GM21447 (cell line): ENCODE measurements at regions not wholly inside any gene's neighbourhood (a gene's known extent, or its start where the extent isn't known, plus 50 kb on each side); places are given as distances from the start of the nearest gene placed in this dataset.

Experiments used
- ATAC-seq: cut with Tn5 transposase; IDR thresholded peaks from one replicate; pipeline ENCODE4 v1.9.1; 2021; ENCODE audit not compliant: unreplicated experiment

- ATAC-seq: no peak
Observed at GRCh38 chr2:6236317-6236716, 544.1 kb downstream of the SOX11 start.

- ATAC-seq: no peak
Observed at GRCh38 chr2:6237039-6237660, 545.0 kb downstream of the SOX11 start.

- no peak for ATAC-seq
Observed at GRCh38 chr2:6249557-6249956, 557.4 kb downstream of the SOX11 start.

- ATAC-seq: no peak
Observed at GRCh38 chr2:6254441-6254840, 562.3 kb downstream of the SOX11 start.

GRCh38 chr2:6264198-6264597, 572.0 kb downstream of the SOX11 start:
- ATAC-seq: no peak

- no peak for ATAC-seq
Observed at GRCh38 chr2:6281524-6281923, 584.2 kb downstream of the CMPK2 start.

GRCh38 chr2:6283259-6283658, 582.4 kb downstream of the CMPK2 start:
- ATAC-seq: no peak

GRCh38 chr2:6287406-6287805, 578.3 kb downstream of the CMPK2 start:
- no peak for ATAC-seq

GRCh38 chr2:6288791-6289190, 576.9 kb downstream of the CMPK2 start:
- ATAC-seq: no peak

GRCh38 chr2:6290217-6291015, 575.3 kb downstream of the CMPK2 start:
- ATAC-seq: no peak

GRCh38 chr2:6294791-6295190, 570.9 kb downstream of the CMPK2 start:
- no peak for ATAC-seq

- ATAC-seq: no peak
Observed at GRCh38 chr2:6297238-6297637, 568.5 kb downstream of the CMPK2 start.

- ATAC-seq: no peak
Observed at GRCh38 chr2:6301426-6301825, 564.3 kb downstream of the CMPK2 start.

GRCh38 chr2:6308986-6309385, 556.7 kb downstream of the CMPK2 start:
- no peak for ATAC-seq

- peak; percentile 84 for ATAC-seq
Observed at GRCh38 chr2:6309415-6310255, 556.1 kb downstream of the CMPK2 start.

GRCh38 chr2:6310256-6311215, 555.2 kb downstream of the CMPK2 start:
- no peak for ATAC-seq

GRCh38 chr2:6312367-6312766, 553.3 kb downstream of the CMPK2 start:
- no peak for ATAC-seq

GRCh38 chr2:6314218-6314960, 551.3 kb downstream of the CMPK2 start:
- ATAC-seq: no peak

- no peak for ATAC-seq
Observed at GRCh38 chr2:6325616-6326015, 540.1 kb downstream of the CMPK2 start.

- ATAC-seq: no peak
Observed at GRCh38 chr2:6326958-6327357, 538.7 kb downstream of the CMPK2 start.
